Uterus (tissue), 2 donors: ENCODE measurements at regions not wholly inside any gene's neighbourhood (a gene's known extent, or its start where the extent isn't known, plus 50 kb on each side); places are given as distances from the start of the nearest gene placed in this dataset.

Experiments
- POLR2A ChIP-seq, 2 donors: fragments of 450-650 bp; IDR thresholded peaks; one replicate each; pipeline ENCODE4 v1.6.1; 2016; ENCODE audit warnings: antibody characterized with exemption in 2 of 2, mild to moderate bottlenecking in 1 of 2, moderate library complexity in 1 of 2
- TF ChIP-seq, protein P1 (sequence below), 4 experiments: fragments of 200-600 bp in 2 of 4; fragments of 450-650 bp in 2 of 4; sonication (generic) in 2 of 4; IDR thresholded peaks; one replicate each; pipeline ENCODE4 v1.5.1; 2016 to 2019; ENCODE audit warnings: antibody characterized with exemption in 4 of 4, mild to moderate bottlenecking in 2 of 4, moderate library complexity in 1 of 4

DNA sequence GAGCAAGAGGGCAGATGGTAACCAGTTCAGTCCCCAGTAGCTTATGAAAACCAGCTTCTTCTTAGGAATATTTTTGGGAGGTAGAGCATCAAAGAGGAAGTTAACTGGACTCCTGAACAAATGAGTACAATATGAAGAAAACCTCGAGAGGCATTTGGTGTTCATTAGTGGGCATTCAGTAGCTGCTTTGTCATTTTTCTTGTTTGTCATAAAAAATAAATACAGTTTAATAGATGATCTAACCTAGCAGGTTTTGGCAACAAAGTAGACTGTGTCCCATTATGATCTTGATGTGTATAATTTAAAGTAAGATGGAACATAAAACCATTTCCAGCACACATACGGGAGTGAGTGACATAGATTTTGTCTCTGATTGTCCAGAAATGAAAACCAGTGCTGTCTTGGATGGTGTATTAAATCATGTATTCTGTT is 173.1 kb downstream of the HS3ST3A1 start:
- TF ChIP-seq POLR2A (IDR thresholded peaks at IDR 0.05): no peak
- TF ChIP-seq, protein P1, sequence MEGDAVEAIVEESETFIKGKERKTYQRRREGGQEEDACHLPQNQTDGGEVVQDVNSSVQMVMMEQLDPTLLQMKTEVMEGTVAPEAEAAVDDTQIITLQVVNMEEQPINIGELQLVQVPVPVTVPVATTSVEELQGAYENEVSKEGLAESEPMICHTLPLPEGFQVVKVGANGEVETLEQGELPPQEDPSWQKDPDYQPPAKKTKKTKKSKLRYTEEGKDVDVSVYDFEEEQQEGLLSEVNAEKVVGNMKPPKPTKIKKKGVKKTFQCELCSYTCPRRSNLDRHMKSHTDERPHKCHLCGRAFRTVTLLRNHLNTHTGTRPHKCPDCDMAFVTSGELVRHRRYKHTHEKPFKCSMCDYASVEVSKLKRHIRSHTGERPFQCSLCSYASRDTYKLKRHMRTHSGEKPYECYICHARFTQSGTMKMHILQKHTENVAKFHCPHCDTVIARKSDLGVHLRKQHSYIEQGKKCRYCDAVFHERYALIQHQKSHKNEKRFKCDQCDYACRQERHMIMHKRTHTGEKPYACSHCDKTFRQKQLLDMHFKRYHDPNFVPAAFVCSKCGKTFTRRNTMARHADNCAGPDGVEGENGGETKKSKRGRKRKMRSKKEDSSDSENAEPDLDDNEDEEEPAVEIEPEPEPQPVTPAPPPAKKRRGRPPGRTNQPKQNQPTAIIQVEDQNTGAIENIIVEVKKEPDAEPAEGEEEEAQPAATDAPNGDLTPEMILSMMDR (IDR thresholded peaks at IDR 0.05): no peak
